K562 (cell line): ENCODE measurements at regions not wholly inside any gene's neighbourhood (a gene's known extent, or its start where the extent isn't known, plus 50 kb on each side); places are given as distances from the start of the nearest gene placed in this dataset.

ENCODE experiments used
- ATAC-seq: fragments of 200-7000 bp; cut with Tn5 transposase; 3 replicates; pipeline ENCODE4 v1.9.1; 2020; ENCODE audit warnings: moderate library complexity
- BruUV-seq: library from RNA; stranded (reverse); fragments of 400-500 nt; replicated peaks from 2 replicates; lab custom pipeline; 2021; lab: Mats Ljungman, UMichigan
- CTCF ChIA-PET: fragments of 300-600 bp; formaldehyde crosslinking; extraction: SDS; loops from one replicate; lab custom pipeline; 2021; ENCODE audit warnings: low intra/inter-chr PET ratio; lab: Yijun Ruan, JAX
- POLR2A ChIA-PET: fragments of 300-600, 350-650 bp; sonication (Branson Sonifier 250); formaldehyde crosslinking; extraction: SDS; loops from one replicate; lab custom pipeline; 2021; ENCODE audit warnings: antibody characterized with exemption, inconsistent platforms; lab: Yijun Ruan, JAX
- DNase-seq, 4 experiments: peaks; one replicate each; pipeline versions ENCODE4 v3.0.0 to v3.0.0-alpha.2; 2011 to 2018; ENCODE audit warnings: low spot score in 3 of 4, mixed read lengths in 3 of 4; ENCODE audit errors: extremely low read depth in 1 of 4
- FAIRE-seq: peaks from 2 replicates; lab custom pipeline; 2011; peaks lifted over from hg19 to GRCh38; lab: Jason Lieb, UNC
- H2AFZ ChIP-seq: 2 replicates; pipeline ENCODE4 v1.6.0; 2011; ENCODE audit warnings: low read depth, low read length, control low read depth, inconsistent platforms
- H3K27ac ChIP-seq: fragments of 200-600 bp; 3 replicates; pipeline ENCODE4 v1.8.0; 2011; ENCODE audit warnings: low read depth, mild to moderate bottlenecking, control low read depth, inconsistent platforms, low read length, moderate library complexity, mixed read lengths; ENCODE audit errors: extremely low read depth
- H3K27me3 ChIP-seq, 2 experiments: fragments of 300-600 bp in 1 of 2; 2 replicates in 1 of 2; 3 replicates in 1 of 2; pipeline versions ENCODE4 v1.6.0 to v1.8.0; 2011; ENCODE audit warnings: inconsistent platforms in 2 of 2, low read length in 2 of 2, mild to moderate bottlenecking in 1 of 2, mixed read lengths in 1 of 2, moderate library complexity in 1 of 2; ENCODE audit not compliant: control insufficient read depth in 2 of 2, insufficient read depth in 2 of 2
- H3K36me3 ChIP-seq: fragments of 300-600 bp; 3 replicates; pipeline ENCODE4 v1.8.0; 2011; ENCODE audit warnings: mild to moderate bottlenecking, low read length, inconsistent platforms; ENCODE audit not compliant: control insufficient read depth, insufficient read depth
- H3K4me1 ChIP-seq, 2 experiments: fragments of 200-600 bp in 1 of 2; replicated peaks in 1 of 2; 2 replicates in 1 of 2; 3 replicates in 1 of 2; pipeline versions ENCODE4 v1.5.1 to v1.8.0; 2011; ENCODE audit warnings: inconsistent platforms in 2 of 2, low read length in 2 of 2, mild to moderate bottlenecking in 1 of 2, mixed read lengths in 1 of 2, moderate library complexity in 1 of 2; ENCODE audit not compliant: control insufficient read depth in 2 of 2, insufficient read depth in 2 of 2
- H3K4me2 ChIP-seq: 2 replicates; pipeline ENCODE4 v1.6.1; 2011; ENCODE audit warnings: low read length, control low read depth, inconsistent platforms, mixed read lengths; ENCODE audit not compliant: insufficient read depth
- H3K4me3 ChIP-seq: fragments of 200-600 bp; sonication (generic), shearing (Covaris generic); 2 replicates; pipeline ENCODE4 v1.5.1; 2016; ENCODE audit warnings: control low read depth, inconsistent platforms
- H3K79me2 ChIP-seq: fragments of 200-600 bp; 3 replicates; pipeline ENCODE4 v1.8.0; 2011; ENCODE audit warnings: low read length, inconsistent platforms; ENCODE audit not compliant: control insufficient read depth, insufficient read depth
- H3K9ac ChIP-seq, 2 experiments: 2 replicates each; pipeline versions ENCODE4 v1.6.0 to v1.6.1; 2011; ENCODE audit warnings: low read depth in 2 of 2, low read length in 2 of 2, control low read depth in 1 of 2, inconsistent platforms in 1 of 2, mild to moderate bottlenecking in 1 of 2, mixed read lengths in 1 of 2; ENCODE audit not compliant: insufficient read depth in 1 of 2
- H3K9me1 ChIP-seq: one replicate; pipeline ENCODE4 v1.6.0; 2011; ENCODE audit warnings: inconsistent platforms, mild to moderate bottlenecking, low read length, moderate library complexity; ENCODE audit not compliant: control insufficient read depth, insufficient read depth
- H3K9me3 ChIP-seq: replicated peaks from 2 replicates; pipeline ENCODE4 v1.5.1; 2011; ENCODE audit warnings: low read depth, low read length, inconsistent platforms; ENCODE audit not compliant: control insufficient read depth, insufficient read depth
- H4K20me1 ChIP-seq: replicated peaks from 2 replicates; pipeline ENCODE4 v1.6.1; 2011; ENCODE audit warnings: low read length, inconsistent platforms, mixed read lengths; ENCODE audit not compliant: control insufficient read depth, insufficient read depth
- ASH1L ChIP-seq: fragments of 450-650 bp; IDR thresholded peaks from 2 replicates; pipeline ENCODE4 v1.6.1; 2018; ENCODE audit warnings: borderline replicate concordance, mild to moderate bottlenecking, low read depth; ENCODE audit not compliant: partially characterized antibody
- CREB1 ChIP-seq, 2 experiments: sonication (generic) in 1 of 2; formaldehyde crosslinking in 1 of 2; IDR thresholded peaks; 2 replicates each; pipeline versions ENCODE4 v1.6.1 to v1.8.0; 2012 to 2022; ENCODE audit warnings: inconsistent platforms in 1 of 2, mild to moderate bottlenecking in 1 of 2, missing genetic modification reagents in 1 of 2, moderate library complexity in 1 of 2
- NR2C2 ChIP-seq, 2 experiments: fragments of 200-800 bp in 1 of 2; sonication (Bioruptor generic) in 1 of 2; sonication (generic) in 1 of 2; formaldehyde crosslinking in 1 of 2; IDR thresholded peaks; 2 replicates each; pipeline versions ENCODE4 v1.6.1 to v1.8.0; 2016 to 2022; ENCODE audit warnings: mild to moderate bottlenecking in 1 of 2, missing compliant biosample characterization in 1 of 2, missing genetic modification characterization in 1 of 2, missing genetic modification reagents in 1 of 2
- SETDB1 ChIP-seq: IDR thresholded peaks from one replicate; pipeline ENCODE4 v1.6.1; 2012; ENCODE audit warnings: low read length, control low read depth, inconsistent platforms
- SMAD3 ChIP-seq: fragments of 450-650 bp; formaldehyde crosslinking; conservative IDR thresholded peaks from 2 replicates; pipeline ENCODE4 v1.4.0; 2020; ENCODE audit warnings: mild to moderate bottlenecking
- TEAD4 ChIP-seq, 2 experiments: sonication (generic) in 1 of 2; formaldehyde crosslinking in 1 of 2; IDR thresholded peaks; 2 replicates each; pipeline versions ENCODE4 v1.6.1 to v1.8.0; 2012 to 2022; ENCODE audit warnings: borderline replicate concordance in 1 of 2, inconsistent platforms in 1 of 2, low read length in 1 of 2, mild to moderate bottlenecking in 1 of 2, missing genetic modification reagents in 1 of 2
- TOE1 ChIP-seq, 2 experiments: fragments of 450-650 bp in 1 of 2; sonication (generic) in 1 of 2; formaldehyde crosslinking in 1 of 2; IDR thresholded peaks; 2 replicates each; pipeline versions ENCODE4 v1.7.1 to v1.8.0; 2016 to 2022; ENCODE audit warnings: borderline replicate concordance in 2 of 2, mild to moderate bottlenecking in 2 of 2, antibody characterized with exemption in 1 of 2, inconsistent platforms in 1 of 2, low read depth in 1 of 2, missing genetic modification reagents in 1 of 2, moderate library complexity in 1 of 2
- YY1 ChIP-seq, 3 experiments: IDR thresholded peaks; 2 replicates each; pipeline ENCODE4 v1.6.1; 2011; ENCODE audit warnings: low read length in 2 of 3, mild to moderate bottlenecking in 2 of 3, moderate library complexity in 2 of 3, borderline replicate concordance in 1 of 3, control low read depth in 1 of 3, low read depth in 1 of 3; ENCODE audit not compliant: insufficient read depth in 3 of 3, insufficient replicate concordance in 2 of 3, control insufficient read depth in 1 of 3, insufficient read length in 1 of 3; ENCODE audit errors: extremely low read depth in 1 of 3
- ZNF124 ChIP-seq: sonication (generic); formaldehyde crosslinking; IDR thresholded peaks from 2 replicates; pipeline ENCODE4 v1.8.1; 2022; ENCODE audit warnings: missing genetic modification reagents
- ZNF146 ChIP-seq: IDR thresholded peaks from one replicate; pipeline ENCODE4 v1.6.1; 2018; ENCODE audit warnings: missing compliant biosample characterization; ENCODE audit not compliant: unreplicated experiment
- ZNF445 ChIP-seq: fragments of 250-450 bp; sonication (Bioruptor Pico); IDR thresholded peaks from 2 replicates; pipeline ENCODE4 v1.4.0; 2020; ENCODE audit warnings: low read depth, mild to moderate bottlenecking, moderate library complexity
- WGBS: fragments of 100-300 bp; shearing (Covaris generic); methylation state at CpG from one replicate; pipeline ENCODE4 v1.1.6; 2016; ENCODE audit warnings: low coverage, mixed read lengths; ENCODE audit not compliant: insufficient coverage; ENCODE audit errors: missing lambda C conversion rate; 5-methylcytosine and 5-hydroxymethylcytosine counted together
- in situ Hi-C: fragments of 300-500 bp; cut with MboI; formaldehyde crosslinking; loops from 4 replicates; pipeline ENCODE4 v1.15.0; 2018; ENCODE audit warnings: inconsistent platforms, mixed read lengths
- intact Hi-C: fragments of 100-400 bp; cut with micrococcal nuclease; formaldehyde crosslinking; loops from 2 replicates; pipeline ENCODE4 v1.14.2; 2022
- TF ChIP-seq, protein P1 (sequence below): fragments of 450-650 bp; IDR thresholded peaks from 2 replicates; pipeline ENCODE4 v1.6.1; 2016; ENCODE audit warnings: low read depth, mild to moderate bottlenecking, moderate library complexity

- TF ChIP-seq YY1 (IDR thresholded peaks at IDR 0.05; ENCODE audit: borderline replicate concordance in 1 of 3, control insufficient read depth in 1 of 3, extremely low read depth in 1 of 3, insufficient read depth in 3 of 3, insufficient read length in 1 of 3, insufficient replicate concordance in 2 of 3, low read depth in 1 of 3, low read length in 2 of 3) (no peak), ZNF445 (CRISPR knock-in tag) (no peak), TOE1 (IDR thresholded peaks at IDR 0.05; ENCODE audit: borderline replicate concordance) (no peak), TOE1 (CRISPR knock-in tag; IDR thresholded peaks at IDR 0.05; ENCODE audit: borderline replicate concordance, low read depth) (no peak), SETDB1 (no peak), ASH1L (no peak), SMAD3 (CRISPR knock-in tag) (no peak), CREB1 (IDR thresholded peaks at IDR 0.05) (no peak), CREB1 (CRISPR knock-in tag; IDR thresholded peaks at IDR 0.05) (no peak), NR2C2 (CRISPR knock-in tag; IDR thresholded peaks at IDR 0.05) (no peak), NR2C2 (tag; IDR thresholded peaks at IDR 0.05) (no peak), TEAD4 (IDR thresholded peaks at IDR 0.05; ENCODE audit: low read length) (no peak), TEAD4 (CRISPR knock-in tag; IDR thresholded peaks at IDR 0.05; ENCODE audit: borderline replicate concordance) (no peak), ZNF146 (no peak)
Observed at GRCh38 chr1:189936861-189937260, 540.8 kb downstream of the BRINP3 start (continued).

- Histone ChIP-seq H3K4me2 (no peak overlapping the region), H3K9me1 (no peaks in the 10 kb centered on the region), H3K9me3 (no peaks in the 10 kb centered on the region), H3K4me3 (no peak overlapping the region), H3K4me1 (no peaks in the 10 kb centered on the region), H3K79me2 (no peaks in the 10 kb centered on the region), H3K27me3 (no peaks in the 10 kb centered on the region), H2AFZ (no peak overlapping the region), H3K9ac (no peak overlapping the region), H4K20me1 (no peaks in the 10 kb centered on the region), H3K27ac (no peak overlapping the region), H3K36me3 (no peaks in the 10 kb centered on the region)
- DNase-seq (no peak), FAIRE-seq (no peak), ATAC-seq (no peak)
- WGBS = 0% methylated on average over 1 of the region's 1 CpG
- TF ChIP-seq, protein P1, sequence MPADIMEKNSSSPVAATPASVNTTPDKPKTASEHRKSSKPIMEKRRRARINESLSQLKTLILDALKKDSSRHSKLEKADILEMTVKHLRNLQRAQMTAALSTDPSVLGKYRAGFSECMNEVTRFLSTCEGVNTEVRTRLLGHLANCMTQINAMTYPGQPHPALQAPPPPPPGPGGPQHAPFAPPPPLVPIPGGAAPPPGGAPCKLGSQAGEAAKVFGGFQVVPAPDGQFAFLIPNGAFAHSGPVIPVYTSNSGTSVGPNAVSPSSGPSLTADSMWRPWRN = no peak
- no peak for TF ChIP-seq ZNF124 (CRISPR knock-in tag)
- intact Hi-C loops (no loop called here), in situ Hi-C loops (no loop called here)
- CTCF ChIA-PET = no interaction called here
- POLR2A ChIA-PET = no interaction called here
- no TSS peak for BruUV-seq
Observed at GRCh38 chr1:189939967-189940366, 537.7 kb downstream of the BRINP3 start.
